NCI-H2029 (cell line): ENCODE measurements at regions not wholly inside any gene's neighbourhood (a gene's known extent, or its start where the extent isn't known, plus 50 kb on each side); places are given as distances from the start of the nearest gene placed in this dataset.

Experiments
- DNase-seq: peaks from one replicate; lab custom pipeline; 2025; lab: John Stamatoyannopoulos, UW

DNA sequence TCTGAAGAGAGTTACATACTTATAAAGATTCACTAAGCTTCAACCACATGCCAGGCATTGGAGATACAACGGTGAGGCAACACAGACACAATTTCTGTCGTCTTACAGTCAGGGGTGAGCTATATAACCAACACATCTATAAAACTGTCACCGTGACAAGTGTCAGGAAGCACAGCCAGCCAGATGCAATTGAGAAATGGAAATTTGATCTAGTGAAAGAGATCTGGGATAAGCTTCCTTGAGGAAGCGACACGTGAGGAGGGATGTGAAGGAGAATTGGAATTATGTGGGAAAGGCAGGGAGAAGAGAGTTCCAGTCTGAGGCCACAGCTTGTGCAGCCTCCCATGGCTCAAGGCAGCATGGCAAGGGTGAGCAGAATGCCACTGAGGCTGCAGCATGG is 50.9 kb upstream of the ZNF354B start:
- DNase-seq: no peak

- DNase-seq: no peak
Observed at GRCh38 chr5:178801021-178801420, 58.7 kb upstream of the ZNF354B start.

DNA sequence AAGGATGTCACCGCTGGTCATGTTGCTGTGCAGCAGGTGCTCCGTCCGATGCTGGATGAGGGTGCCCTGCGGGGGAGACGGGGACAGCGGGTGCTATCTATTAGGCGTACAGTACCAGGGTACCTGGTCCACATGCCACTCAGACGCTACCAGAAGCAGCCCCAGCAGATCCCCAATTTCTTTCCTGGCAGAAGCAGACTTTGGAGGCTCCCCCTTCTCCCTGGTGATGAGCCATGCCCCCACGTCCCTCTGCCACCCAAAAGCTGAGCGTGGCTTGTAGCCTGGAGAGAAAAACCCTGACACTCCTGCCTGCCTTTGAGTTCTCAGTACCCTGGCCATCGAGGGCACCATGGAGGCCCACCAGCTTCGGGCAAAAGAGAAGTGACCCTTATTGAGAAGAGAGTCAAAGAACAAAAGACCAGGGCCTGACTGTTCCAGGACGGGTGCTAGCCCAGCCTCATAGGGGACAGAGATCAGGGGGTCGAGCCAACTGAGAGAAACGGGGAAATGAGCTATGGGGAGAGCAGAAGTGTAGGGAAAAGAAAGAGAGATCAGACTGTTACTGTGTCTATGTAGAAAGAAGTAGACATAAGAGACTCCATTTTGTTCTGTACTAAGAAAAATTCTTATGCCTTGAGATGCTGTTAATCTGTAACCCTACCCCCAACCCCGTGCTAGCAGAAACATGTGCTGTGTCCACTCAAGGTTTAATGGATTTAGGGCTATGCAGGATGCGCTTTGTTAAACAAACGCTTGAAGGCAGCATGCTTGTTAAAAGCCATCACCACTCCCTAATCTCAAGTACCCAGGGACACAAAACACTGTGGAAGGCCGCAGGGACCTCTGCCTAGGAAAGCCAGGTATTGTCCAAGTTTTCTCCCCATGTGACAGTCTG is 62.0 kb upstream of the ZNF354B start:
- DNase-seq: no peak

- no peak for DNase-seq
Observed at GRCh38 chr5:178797101-178797521, 62.6 kb upstream of the ZNF354B start.

- DNase-seq: no peak
Observed at GRCh38 chr5:178796165-178796945, 63.4 kb upstream of the ZNF354B start.

GRCh38 chr5:178794433-178794832 is 64.0 kb upstream of the ZNF354A start:
- no peak for DNase-seq

GRCh38 chr5:178793696-178794095 is 63.2 kb upstream of the ZNF354A start:
- no peak for DNase-seq

GRCh38 chr5:178793151-178793550 is 62.7 kb upstream of the ZNF354A start:
- peak; percentile 4 for DNase-seq

GRCh38 chr5:178791976-178792375 is 61.5 kb upstream of the ZNF354A start:
- no peak for DNase-seq

DNA sequence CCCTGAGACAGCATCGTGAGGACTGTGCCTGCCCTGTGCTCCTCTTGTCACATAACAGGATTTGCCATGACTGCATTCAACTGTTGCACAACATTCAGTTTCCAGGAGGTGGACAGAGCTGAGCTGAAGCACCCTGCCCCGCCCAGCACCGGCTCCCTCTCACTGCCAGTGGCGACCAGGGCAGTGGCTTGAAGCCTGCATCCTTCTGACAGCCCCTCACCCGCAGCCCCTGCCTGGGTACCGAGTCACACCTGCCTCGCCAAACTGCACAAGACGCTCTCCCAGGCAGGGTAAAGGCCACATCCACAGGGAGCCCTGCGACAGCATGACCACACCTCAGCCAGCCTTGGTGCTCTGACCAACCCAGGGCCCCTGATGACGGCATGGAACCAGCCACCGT is 59.9 kb upstream of the ZNF354A start:
- no peak for DNase-seq

GRCh38 chr5:178788381-178789085 is 58.1 kb upstream of the ZNF354A start:
- no peak for DNase-seq

GRCh38 chr5:178787889-178788288 is 57.4 kb upstream of the ZNF354A start:
- DNase-seq: no peak

GRCh38 chr5:178786859-178787499 is 56.5 kb upstream of the ZNF354A start:
- no peak for DNase-seq

DNA sequence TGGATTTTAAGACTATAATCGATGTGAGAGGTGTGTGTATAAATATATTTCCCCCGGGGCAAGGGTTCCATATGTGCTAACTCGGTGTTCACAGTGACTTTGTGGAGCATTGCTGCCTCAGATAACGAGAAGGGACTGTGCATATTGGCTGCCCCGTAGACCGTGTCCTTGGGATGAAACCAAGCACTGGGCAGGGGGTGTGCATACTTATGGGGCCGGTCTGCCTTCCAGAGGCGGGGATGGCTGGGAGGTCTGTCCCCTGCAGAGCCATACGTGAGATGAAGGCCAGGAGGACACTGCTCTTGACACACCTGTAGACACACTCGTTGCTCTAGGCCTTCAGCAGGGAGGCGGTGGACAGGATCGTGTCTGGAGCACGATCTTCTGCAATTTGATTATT is 56.0 kb upstream of the ZNF354A start:
- DNase-seq: no peak

DNA sequence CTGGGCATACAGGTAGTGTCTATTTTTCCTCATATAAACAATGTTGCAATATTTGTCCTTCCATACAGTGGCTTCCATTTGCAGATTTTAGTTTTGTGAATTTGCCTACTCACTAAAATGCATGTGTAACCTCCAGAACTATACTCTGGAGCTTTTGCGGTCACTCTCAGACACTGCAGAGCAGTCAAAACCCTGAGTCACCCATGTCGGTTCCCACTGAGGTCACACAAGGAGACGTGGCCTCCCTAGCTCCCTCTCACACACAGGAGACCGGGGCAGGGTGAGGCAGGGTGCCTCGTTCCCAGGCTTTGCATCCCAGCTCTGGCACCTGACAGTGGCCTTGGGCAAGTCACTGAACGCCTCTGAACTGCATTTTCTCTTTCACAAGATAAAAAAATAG is 55.5 kb upstream of the ZNF354A start:
- DNase-seq: no peak

- DNase-seq: no peak
Observed at GRCh38 chr5:178784391-178784790, 53.9 kb upstream of the ZNF354A start.

DNA sequence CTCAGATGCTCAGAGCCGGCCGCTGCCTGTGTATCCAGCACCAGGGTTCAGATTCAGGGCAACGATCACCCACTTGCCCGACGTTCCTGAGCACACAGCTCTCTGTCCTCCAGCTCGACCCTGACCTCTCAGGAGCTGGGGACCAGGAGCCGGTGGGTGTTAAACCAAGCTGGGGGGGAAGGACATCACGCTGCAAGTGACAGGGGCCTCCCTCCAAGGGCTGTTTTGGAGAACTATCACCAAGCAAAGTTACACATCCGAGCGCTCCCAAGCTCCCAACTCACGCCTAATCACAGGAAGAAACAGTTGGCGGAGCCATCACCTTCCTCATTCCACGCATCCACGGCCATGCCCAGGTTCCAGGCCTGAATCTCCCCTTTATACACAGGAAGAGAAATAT is 51.5 kb upstream of the ZNF354A start:
- no peak for DNase-seq

GRCh38 chr5:178780581-178781498 is 50.4 kb upstream of the ZNF354A start:
- no peak for DNase-seq
